Endodermal cell (in vitro differentiated cells): ENCODE measurements at regions not wholly inside any gene's neighbourhood (a gene's known extent, or its start where the extent isn't known, plus 50 kb on each side); places are given as distances from the start of the nearest gene placed in this dataset.

Experiments used
- DNase-seq: peaks from one replicate; pipeline ENCODE4 v3.0.0-alpha.2; 2017
- H3K27ac ChIP-seq: 2 replicates; pipeline ENCODE4 v1.5.1; 2013; ENCODE audit warnings: mild to moderate bottlenecking, low read depth, low read length, moderate library complexity
- H3K27me3 ChIP-seq: 2 replicates; pipeline ENCODE4 v1.6.1; 2013; ENCODE audit warnings: mild to moderate bottlenecking, low read length, moderate library complexity; ENCODE audit not compliant: insufficient read depth, control insufficient read depth, poor library complexity, severe bottlenecking
- H3K36me3 ChIP-seq: 2 replicates; pipeline ENCODE4 v1.7.0; 2013; ENCODE audit warnings: mild to moderate bottlenecking, low read length, moderate library complexity; ENCODE audit not compliant: control insufficient read depth, insufficient read depth
- H3K4me1 ChIP-seq: one replicate; pipeline ENCODE4 v1.7.0; 2013; ENCODE audit warnings: low read length; ENCODE audit not compliant: control insufficient read depth, insufficient read depth
- H3K4me3 ChIP-seq: 2 replicates; pipeline ENCODE4 v1.5.1; 2013; ENCODE audit warnings: mild to moderate bottlenecking, low read length, moderate library complexity
- H3K9ac ChIP-seq: 2 replicates; pipeline ENCODE4 v1.6.1; 2013; ENCODE audit warnings: mild to moderate bottlenecking, low read length, moderate library complexity; ENCODE audit not compliant: poor library complexity, severe bottlenecking; ENCODE audit errors: extremely low read depth
- H3K9me3 ChIP-seq: 2 replicates; pipeline ENCODE4 v1.6.1; 2013; ENCODE audit warnings: mild to moderate bottlenecking, low read length, moderate library complexity; ENCODE audit not compliant: control insufficient read depth
- H3K27ac Mint-ChIP-seq: 2 replicates; pipeline ENCODE4 v1.8.0; 2020; ENCODE audit warnings: mixed read lengths
- H3K27me3 Mint-ChIP-seq: 2 replicates; pipeline ENCODE4 v1.8.0; 2021; ENCODE audit warnings: mild to moderate bottlenecking, mixed read lengths; ENCODE audit not compliant: insufficient read depth
- H3K36me3 Mint-ChIP-seq: 2 replicates; pipeline ENCODE4 v1.8.0; 2020; ENCODE audit warnings: low read depth, mixed read lengths
- H3K4me1 Mint-ChIP-seq: 2 replicates; pipeline ENCODE4 v1.8.0; 2020; ENCODE audit warnings: mixed read lengths
- H3K4me3 Mint-ChIP-seq: 2 replicates; pipeline ENCODE4 v1.8.0; 2020; ENCODE audit warnings: mild to moderate bottlenecking, moderate library complexity, mixed read lengths
- H3K9me3 Mint-ChIP-seq: 2 replicates; pipeline ENCODE4 v1.8.0; 2020; ENCODE audit warnings: mild to moderate bottlenecking, mixed read lengths
- CTCF ChIP-seq: fragments of 200-600 bp; sonication (generic); conservative IDR thresholded peaks from 2 replicates; pipeline ENCODE4 v1.5.0; 2021; ENCODE audit warnings: antibody characterized with exemption, mild to moderate bottlenecking
- whole genome bisulfite sequencing, 2 experiments: methylation state at CpG; one replicate each; pipeline versions ENCODE4 v1.1.5 to v1.1.7; 2013; ENCODE audit warnings: missing lambda C conversion rate in 2 of 2, mixed read lengths in 1 of 2; ENCODE audit not compliant: insufficient coverage in 1 of 2, insufficient read length in 1 of 2; 5-methylcytosine and 5-hydroxymethylcytosine counted together

GRCh38 chr4:4675641-4676040 is 133.8 kb upstream of the STX18 start:
- Mint-ChIP-seq H3K9me3 (no peaks in the 10 kb centered on the region), H3K4me1 (peaks cover 14% of the 10 kb centered on the region), H3K27me3 (peaks cover 31% of the 10 kb centered on the region), H3K4me3 (no peak overlapping the region), H3K27ac (no peak overlapping the region), H3K36me3 (no peaks in the 10 kb centered on the region)
- peaks cover 20% of the 10 kb centered on the region for H3K27me3 ChIP-seq
- H3K4me1 ChIP-seq: no peaks in the 10 kb centered on the region
- no peak for TF ChIP-seq CTCF
- no peak overlapping the region for H3K9ac ChIP-seq
- DNase-seq: no peak
- H3K9me3 ChIP-seq: no peaks in the 10 kb centered on the region
- H3K27ac ChIP-seq: no peak overlapping the region
- no peaks in the 10 kb centered on the region for H3K36me3 ChIP-seq
- H3K4me3 ChIP-seq: no peak overlapping the region

- no peaks in the 10 kb centered on the region for H3K9me3 ChIP-seq
- H3K36me3 ChIP-seq: no peaks in the 10 kb centered on the region
- H3K9me3 Mint-ChIP-seq: no peaks in the 10 kb centered on the region
- peaks cover 20% of the 10 kb centered on the region for H3K27me3 ChIP-seq
- H3K27ac ChIP-seq: no peak overlapping the region
- TF ChIP-seq CTCF: no peak
- no peak overlapping the region for H3K4me3 ChIP-seq
- H3K4me3 Mint-ChIP-seq: no peak overlapping the region
- H3K4me1 ChIP-seq: no peaks in the 10 kb centered on the region
- H3K27me3 Mint-ChIP-seq: peaks cover 31% of the 10 kb centered on the region
- H3K9ac ChIP-seq: no peak overlapping the region
- H3K36me3 Mint-ChIP-seq: no peaks in the 10 kb centered on the region
- no peak for DNase-seq
- 83 to 87% methylated on average over 2 to 3 of the region's 3 CpGs for WGBS, 2 experiments
- peaks cover 14% of the 10 kb centered on the region for H3K4me1 Mint-ChIP-seq
- H3K27ac Mint-ChIP-seq: no peak overlapping the region
These were observed 133.3 kb upstream of the STX18 start for GRCh38 chr4:4675051-4675581.

GRCh38 chr4:4673070-4673469 is 131.2 kb upstream of the STX18 start:
- Histone ChIP-seq H3K4me3 (no peak overlapping the region), H3K27me3 (peaks cover 29% of the 10 kb centered on the region), H3K36me3 (no peaks in the 10 kb centered on the region), H3K4me1 (peaks cover under 1% of the 10 kb centered on the region), H3K27ac (no peak overlapping the region), H3K9me3 (no peaks in the 10 kb centered on the region), H3K9ac (no peak overlapping the region)
- TF ChIP-seq CTCF: no peak
- Mint-ChIP-seq H3K36me3 (no peaks in the 10 kb centered on the region), H3K27me3 (peaks cover 39% of the 10 kb centered on the region), H3K4me1 (peaks cover 19% of the 10 kb centered on the region), H3K4me3 (no peak overlapping the region), H3K9me3 (no peaks in the 10 kb centered on the region), H3K27ac (no peak overlapping the region)
- DNase-seq: peak; percentile 99
- WGBS, 2 experiments: 53 to 54% methylated on average over 5 to 19 of the region's 19 CpGs
